Fibroblast of lung (primary cell): ENCODE measurements at regions not wholly inside any gene's neighbourhood (a gene's known extent, or its start where the extent isn't known, plus 50 kb on each side); places are given as distances from the start of the nearest gene placed in this dataset.

Experiments used
- DNase-seq, 2 donors: peaks; one replicate each; pipeline versions ENCODE4 v3.0.0 to v3.0.0-alpha.2; 2010; ENCODE audit warnings: low read depth in 2 of 2
- H2AFZ ChIP-seq: 2 replicates; pipeline ENCODE4 v1.5.1; 2012; ENCODE audit warnings: low read length, control low read depth, inconsistent platforms
- H3K27ac ChIP-seq: 2 replicates; pipeline ENCODE4 v1.5.1; 2011; ENCODE audit warnings: low read length, control low read depth; ENCODE audit not compliant: insufficient read depth
- H3K27me3 ChIP-seq: 2 replicates; pipeline ENCODE4 v1.5.1; 2011; ENCODE audit warnings: mild to moderate bottlenecking, low read length; ENCODE audit not compliant: control insufficient read depth, insufficient read depth
- H3K36me3 ChIP-seq: 2 replicates; pipeline ENCODE4 v1.5.1; 2011; ENCODE audit warnings: low read length; ENCODE audit not compliant: control insufficient read depth, insufficient read depth
- H3K4me1 ChIP-seq: 2 replicates; pipeline ENCODE4 v1.5.1; 2011; ENCODE audit warnings: low read length; ENCODE audit not compliant: control insufficient read depth, insufficient read depth; ENCODE audit errors: extremely low read depth
- H3K4me2 ChIP-seq: 2 replicates; pipeline ENCODE4 v1.5.1; 2011; ENCODE audit warnings: low read length, control low read depth; ENCODE audit not compliant: insufficient read depth; ENCODE audit errors: extremely low read depth
- H3K4me3 ChIP-seq, 4 experiments: fragments of 200-600 bp in 1 of 4; sonication (generic) in 1 of 4; replicated peaks in 1 of 4; 2 replicates each; pipeline ENCODE4 v1.5.1; 2011 to 2016; ENCODE audit warnings: low read length in 4 of 4, low read depth in 3 of 4, mild to moderate bottlenecking in 3 of 4, control low read depth in 2 of 4, inconsistent platforms in 1 of 4, mixed read lengths in 1 of 4; ENCODE audit not compliant: insufficient read depth in 1 of 4; ENCODE audit errors: control extremely low read depth in 1 of 4
- H3K79me2 ChIP-seq: 2 replicates; pipeline ENCODE4 v1.5.1; 2012; ENCODE audit warnings: mild to moderate bottlenecking, low read length, inconsistent platforms; ENCODE audit not compliant: control insufficient read depth, insufficient read depth
- H3K9ac ChIP-seq: 2 replicates; pipeline ENCODE4 v1.5.1; 2011; ENCODE audit warnings: mild to moderate bottlenecking, low read length, control low read depth; ENCODE audit not compliant: insufficient read depth
- H3K9me3 ChIP-seq: 2 replicates; pipeline ENCODE4 v1.5.1; 2012; ENCODE audit warnings: low read depth, low read length; ENCODE audit not compliant: control insufficient read depth, insufficient read depth
- H4K20me1 ChIP-seq: 2 replicates; pipeline ENCODE4 v1.5.1; 2011; ENCODE audit warnings: low read length; ENCODE audit not compliant: control insufficient read depth, insufficient read depth; ENCODE audit errors: extremely low read depth
- CTCF ChIP-seq, 2 donors: IDR thresholded peaks in 1 of 2; conservative IDR thresholded peaks in 1 of 2; 1 replicate in 1 of 2; 2 replicates in 1 of 2; pipeline ENCODE4 v1.5.1; 2011 to 2012; ENCODE audit warnings: low read length in 2 of 2, control low read depth in 1 of 2, inconsistent platforms in 1 of 2, low read depth in 1 of 2, mild to moderate bottlenecking in 1 of 2
- EZH2 ChIP-seq: IDR thresholded peaks from 2 replicates; pipeline ENCODE4 v1.5.1; 2012; ENCODE audit warnings: low read length, control low read depth, mild to moderate bottlenecking; ENCODE audit errors: missing control alignments

GRCh38 chr11:122305426-122306320 lies 189.7 kb upstream of the BLID start:
- Histone ChIP-seq H3K27me3 (no peaks in the 10 kb centered on the region), H3K79me2 (no peaks in the 10 kb centered on the region), H3K4me1 (no peaks in the 10 kb centered on the region), H2AFZ (no peak overlapping the region), H4K20me1 (no peaks in the 10 kb centered on the region), H3K4me3 (no peak overlapping the region), H3K9ac (no peak overlapping the region), H3K9me3 (no peaks in the 10 kb centered on the region), H3K4me2 (peak overlapping the region; percentile 66), H3K36me3 (no peaks in the 10 kb centered on the region), H3K27ac (no peak overlapping the region)
- no peak for TF ChIP-seq EZH2
- TF ChIP-seq CTCF (conservative IDR thresholded peaks at IDR 0.05 in 1 of 2, IDR thresholded peaks at IDR 0.05 in 1 of 2; ENCODE audit: low read depth in 1 of 2, low read length in 2 of 2): no peak
- DNase-seq: no peak

- no peak overlapping the region for H3K4me2 ChIP-seq
- no peak overlapping the region for H3K4me3 ChIP-seq
- no peaks in the 10 kb centered on the region for H4K20me1 ChIP-seq
- DNase-seq: no peak
- no peaks in the 10 kb centered on the region for H3K36me3 ChIP-seq
- H3K9me3 ChIP-seq: no peaks in the 10 kb centered on the region
- no peaks in the 10 kb centered on the region for H3K4me1 ChIP-seq
- no peaks in the 10 kb centered on the region for H3K79me2 ChIP-seq
- no peak overlapping the region for H3K27ac ChIP-seq
- H3K9ac ChIP-seq: no peak overlapping the region
- H3K27me3 ChIP-seq: no peaks in the 10 kb centered on the region
- no peak for TF ChIP-seq CTCF (conservative IDR thresholded peaks at IDR 0.05 in 1 of 2, IDR thresholded peaks at IDR 0.05 in 1 of 2; ENCODE audit: low read depth in 1 of 2, low read length in 2 of 2)
- no peak for TF ChIP-seq EZH2
- H2AFZ ChIP-seq: no peak overlapping the region
Measured at GRCh38 chr11:122304973-122305372, 189.0 kb upstream of the BLID start.

- no peak overlapping the region for H3K4me3 ChIP-seq
- H3K27ac ChIP-seq: no peak overlapping the region
- no peak for DNase-seq
- H3K36me3 ChIP-seq: no peaks in the 10 kb centered on the region
- H3K4me1 ChIP-seq: no peaks in the 10 kb centered on the region
- no peak overlapping the region for H3K4me2 ChIP-seq
- H3K9ac ChIP-seq: no peak overlapping the region
- no peak overlapping the region for H2AFZ ChIP-seq
- peaks cover 3% of the 10 kb centered on the region for H3K27me3 ChIP-seq
- H3K9me3 ChIP-seq: no peaks in the 10 kb centered on the region
- no peaks in the 10 kb centered on the region for H3K79me2 ChIP-seq
- no peak for TF ChIP-seq CTCF (conservative IDR thresholded peaks at IDR 0.05 in 1 of 2, IDR thresholded peaks at IDR 0.05 in 1 of 2; ENCODE audit: low read depth in 1 of 2, low read length in 2 of 2)
- no peak for TF ChIP-seq EZH2
- no peaks in the 10 kb centered on the region for H4K20me1 ChIP-seq
Measured at GRCh38 chr11:122304306-122304705, 188.3 kb upstream of the BLID start.
